Activated CD8-positive, alpha-beta memory T cell treated with anti-CD3 and anti-CD28 coated beads, Interleukin-2, amount 10 ng/mL, durations not matched to agents 7 days and 5 days (primary cell): ENCODE measurements at regions not wholly inside any gene's neighbourhood (a gene's known extent, or its start where the extent isn't known, plus 50 kb on each side); places are given as distances from the start of the nearest gene placed in this dataset.

Experiments
- ATAC-seq: fragments of 150-1000 bp; cut with Tn5 transposase; one replicate; pipeline ENCODE4 v1.10.0; 2021; ENCODE audit warnings: moderate library complexity
- CTCF ChIA-PET: fragments of 350-600 bp; sonication (Branson Sonifier 250); formaldehyde crosslinking; loops from one replicate; lab custom pipeline; 2021; ENCODE audit warnings: antibody characterized with exemption; lab: Charles Lee
- DNase-seq: peaks from one replicate; pipeline ENCODE4 v3.0.0-alpha.2; 2020
- H3K27ac Mint-ChIP-seq: one replicate; pipeline ENCODE4 v1.8.0; 2021; ENCODE audit warnings: mild to moderate bottlenecking, mixed read lengths
- H3K27me3 Mint-ChIP-seq: one replicate; pipeline ENCODE4 v1.8.0; 2021; ENCODE audit warnings: mixed read lengths
- H3K36me3 Mint-ChIP-seq: one replicate; pipeline ENCODE4 v1.8.0; 2021; ENCODE audit warnings: mild to moderate bottlenecking, mixed read lengths
- H3K4me1 Mint-ChIP-seq: one replicate; pipeline ENCODE4 v1.8.0; 2021; ENCODE audit warnings: mixed read lengths
- H3K4me3 Mint-ChIP-seq: one replicate; pipeline ENCODE4 v1.8.0; 2021; ENCODE audit warnings: mild to moderate bottlenecking, moderate library complexity, mixed read lengths
- H3K9me3 Mint-ChIP-seq: one replicate; pipeline ENCODE4 v1.8.0; 2022; ENCODE audit warnings: low read depth, mixed read lengths

DNA sequence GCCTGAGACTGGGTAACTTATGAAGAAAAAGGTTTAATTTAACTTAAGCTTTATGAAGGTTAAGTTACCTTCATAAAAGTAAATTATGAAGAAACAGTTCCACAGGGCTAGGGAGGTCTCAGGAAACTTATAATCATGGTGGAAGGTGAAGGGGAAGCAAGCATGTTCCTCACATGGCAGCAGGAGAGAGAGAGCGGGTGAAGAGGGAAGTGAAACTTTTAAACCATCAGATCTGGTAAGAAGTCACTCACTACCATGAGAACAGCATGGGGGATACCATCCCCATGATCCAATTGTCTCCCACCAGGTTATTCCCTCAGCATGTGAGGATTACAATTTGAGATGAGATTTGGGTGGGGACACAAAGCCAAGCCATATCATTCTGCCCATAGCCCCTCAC, 944.7 kb upstream of the NDST4 start:
- H3K27me3 Mint-ChIP-seq: no peaks in the 10 kb centered on the region
- ATAC-seq: no peak
- no peaks in the 10 kb centered on the region for H3K9me3 Mint-ChIP-seq
- CTCF ChIA-PET: no interaction called here
- DNase-seq: no peak
- no peak overlapping the region for H3K4me3 Mint-ChIP-seq
- no peaks in the 10 kb centered on the region for H3K36me3 Mint-ChIP-seq
- H3K4me1 Mint-ChIP-seq: no peaks in the 10 kb centered on the region
- no peak overlapping the region for H3K27ac Mint-ChIP-seq

- Mint-ChIP-seq H3K4me1 (no peaks in the 10 kb centered on the region), H3K4me3 (no peak overlapping the region), H3K36me3 (no peaks in the 10 kb centered on the region), H3K27me3 (no peaks in the 10 kb centered on the region), H3K9me3 (no peaks in the 10 kb centered on the region), H3K27ac (no peak overlapping the region)
- ATAC-seq (no peak), DNase-seq (no peak)
- CTCF ChIA-PET: no interaction called here
These were observed 942.7 kb upstream of the NDST4 start for GRCh38 chr4:116055857-116056827.

- no peaks in the 10 kb centered on the region for H3K36me3 Mint-ChIP-seq
- no peak for DNase-seq
- CTCF ChIA-PET: no interaction called here
- no peaks in the 10 kb centered on the region for H3K4me1 Mint-ChIP-seq
- H3K27me3 Mint-ChIP-seq: no peaks in the 10 kb centered on the region
- no peak overlapping the region for H3K4me3 Mint-ChIP-seq
- no peak for ATAC-seq
- H3K27ac Mint-ChIP-seq: no peak overlapping the region
- H3K9me3 Mint-ChIP-seq: peaks cover 2% of the 10 kb centered on the region
These were observed 913.9 kb upstream of the NDST4 start for GRCh38 chr4:116027311-116027710.

DNA sequence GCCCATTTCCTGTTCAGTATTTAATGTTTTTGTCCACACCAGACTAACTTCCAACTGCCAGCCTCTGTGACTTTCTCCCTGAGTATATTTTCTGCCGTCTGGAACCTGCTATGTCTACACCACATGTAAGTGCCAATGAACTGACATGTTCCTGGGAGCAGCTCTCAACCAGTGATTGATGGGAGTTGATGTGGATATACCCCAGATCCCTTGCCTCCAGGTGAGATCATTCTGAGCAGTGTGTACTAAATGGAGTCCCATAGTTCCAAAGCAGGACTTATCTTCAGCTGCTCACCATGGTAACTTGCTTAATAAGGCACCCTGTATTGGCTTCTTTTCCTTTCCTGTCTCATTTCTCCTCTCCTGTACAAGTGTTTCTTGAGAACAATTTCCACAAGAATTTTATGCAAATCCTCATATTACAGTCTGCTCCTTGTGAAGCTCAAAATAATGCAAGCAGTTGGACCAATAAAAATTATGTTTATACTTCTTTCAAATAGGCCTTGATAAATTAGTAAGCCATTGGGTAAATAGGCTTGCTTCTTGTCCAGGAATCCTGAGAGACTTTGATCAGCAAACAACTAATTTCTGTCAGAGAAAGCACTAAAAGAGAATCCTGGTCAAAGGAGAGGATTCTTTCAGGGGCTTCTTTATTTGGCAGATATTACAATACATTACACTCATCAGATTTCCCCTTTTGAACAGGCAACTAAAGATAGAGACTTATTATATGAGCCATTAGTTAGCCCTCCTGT, 911.7 kb upstream of the NDST4 start:
- H3K4me3 Mint-ChIP-seq: no peak overlapping the region
- CTCF ChIA-PET: no interaction called here
- no peaks in the 10 kb centered on the region for H3K4me1 Mint-ChIP-seq
- ATAC-seq (no peak), DNase-seq (no peak)
- peaks cover 2% of the 10 kb centered on the region for H3K9me3 Mint-ChIP-seq
- H3K36me3 Mint-ChIP-seq: no peaks in the 10 kb centered on the region
- no peak overlapping the region for H3K27ac Mint-ChIP-seq
- H3K27me3 Mint-ChIP-seq: no peaks in the 10 kb centered on the region

GRCh38 chr4:116023049-116023448, 909.6 kb upstream of the NDST4 start:
- DNase-seq: no peak
- Mint-ChIP-seq H3K4me1 (no peaks in the 10 kb centered on the region), H3K4me3 (no peak overlapping the region), H3K9me3 (peaks cover 8% of the 10 kb centered on the region), H3K27me3 (no peaks in the 10 kb centered on the region), H3K36me3 (no peaks in the 10 kb centered on the region), H3K27ac (no peak overlapping the region)
- CTCF ChIA-PET: no interaction called here
- no peak for ATAC-seq

GRCh38 chr4:116020141-116020722, 906.8 kb upstream of the NDST4 start:
- peaks cover 18% of the 10 kb centered on the region for H3K9me3 Mint-ChIP-seq
- CTCF ChIA-PET: no interaction called here
- no peak for ATAC-seq
- no peaks in the 10 kb centered on the region for H3K4me1 Mint-ChIP-seq
- no peaks in the 10 kb centered on the region for H3K27me3 Mint-ChIP-seq
- DNase-seq: no peak
- no peak overlapping the region for H3K27ac Mint-ChIP-seq
- peaks cover 3% of the 10 kb centered on the region for H3K36me3 Mint-ChIP-seq
- H3K4me3 Mint-ChIP-seq: no peak overlapping the region

GRCh38 chr4:116018831-116019230, 905.4 kb upstream of the NDST4 start:
- ATAC-seq (no peak), DNase-seq (no peak)
- CTCF ChIA-PET: no interaction called here
- peaks cover 3% of the 10 kb centered on the region for H3K36me3 Mint-ChIP-seq
- H3K27ac Mint-ChIP-seq: no peak overlapping the region
- H3K27me3 Mint-ChIP-seq: no peaks in the 10 kb centered on the region
- H3K4me3 Mint-ChIP-seq: no peak overlapping the region
- H3K4me1 Mint-ChIP-seq: no peaks in the 10 kb centered on the region
- peaks cover 25% of the 10 kb centered on the region for H3K9me3 Mint-ChIP-seq

- CTCF ChIA-PET: no interaction called here
These were observed 902.8 kb upstream of the NDST4 start for GRCh38 chr4:116016201-116016600.

DNA sequence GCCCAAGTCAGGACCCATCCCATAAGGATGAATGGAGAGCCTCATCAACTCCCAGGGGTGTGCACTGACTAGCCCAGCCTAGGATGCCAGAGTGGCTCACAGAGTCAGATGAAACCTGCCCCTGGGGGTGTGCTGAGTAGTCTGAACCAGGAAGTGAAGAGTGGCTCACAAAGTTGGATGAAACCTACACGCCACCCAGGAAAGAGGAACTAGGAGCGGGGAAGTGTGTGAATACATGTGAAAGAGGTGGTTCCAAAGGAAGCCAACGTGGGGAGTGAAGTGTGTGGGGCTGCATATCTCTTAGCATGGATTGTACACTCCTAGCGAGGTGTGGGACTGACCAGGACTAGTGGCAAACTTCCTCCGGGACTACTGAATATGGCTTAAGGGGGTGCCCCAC, 902.1 kb upstream of the NDST4 start:
- DNase-seq: no peak
- Mint-ChIP-seq H3K9me3 (peaks cover 32% of the 10 kb centered on the region), H3K27me3 (no peaks in the 10 kb centered on the region), H3K4me1 (no peaks in the 10 kb centered on the region), H3K4me3 (no peak overlapping the region), H3K36me3 (peaks cover 3% of the 10 kb centered on the region), H3K27ac (no peak overlapping the region)
- no peak for ATAC-seq
- CTCF ChIA-PET: no interaction called here

More at GRCh38 chr4:116016201-116016600, 902.8 kb upstream of the NDST4 start:
- Mint-ChIP-seq H3K4me3 (no peak overlapping the region), H3K27ac (no peak overlapping the region), H3K4me1 (no peaks in the 10 kb centered on the region), H3K36me3 (peaks cover 3% of the 10 kb centered on the region), H3K27me3 (no peaks in the 10 kb centered on the region), H3K9me3 (peaks cover 32% of the 10 kb centered on the region)
- no peak for ATAC-seq
- DNase-seq: no peak

DNA sequence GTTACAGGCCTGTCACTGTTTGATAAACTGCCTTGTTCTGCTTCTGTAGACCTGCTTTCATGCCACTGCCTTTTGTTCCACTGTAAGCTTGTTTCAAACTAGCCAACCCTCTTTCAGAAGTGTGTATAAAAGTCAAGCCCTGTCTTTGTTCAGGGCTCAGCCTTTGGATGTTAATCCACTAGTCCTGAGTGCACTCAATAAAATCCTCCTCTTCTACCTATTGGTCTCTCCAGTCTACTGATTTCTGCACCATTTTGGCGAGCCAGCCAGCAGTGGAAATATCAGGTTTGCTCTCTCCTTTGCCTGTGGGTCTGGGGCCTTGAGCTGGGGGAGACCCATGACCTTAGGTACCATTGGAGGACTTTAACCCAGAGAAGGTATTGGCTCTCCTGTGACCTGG, 901.6 kb upstream of the NDST4 start:
- ATAC-seq (no peak), DNase-seq (no peak)
- Mint-ChIP-seq H3K27me3 (no peaks in the 10 kb centered on the region), H3K9me3 (peaks cover 32% of the 10 kb centered on the region), H3K27ac (no peak overlapping the region), H3K4me3 (no peak overlapping the region), H3K4me1 (no peaks in the 10 kb centered on the region), H3K36me3 (peaks cover 3% of the 10 kb centered on the region)
- CTCF ChIA-PET: no interaction called here

- no peaks in the 10 kb centered on the region for H3K27me3 Mint-ChIP-seq
- H3K9me3 Mint-ChIP-seq: peaks cover 21% of the 10 kb centered on the region
- no peaks in the 10 kb centered on the region for H3K4me1 Mint-ChIP-seq
- no peak overlapping the region for H3K4me3 Mint-ChIP-seq
- H3K27ac Mint-ChIP-seq: no peak overlapping the region
- CTCF ChIA-PET: no interaction called here
- no peak for ATAC-seq
- DNase-seq: no peak
- peaks cover 2% of the 10 kb centered on the region for H3K36me3 Mint-ChIP-seq
These were observed 897.5 kb upstream of the NDST4 start for GRCh38 chr4:116010923-116011322.

GRCh38 chr4:116005806-116006088, 892.3 kb upstream of the NDST4 start:
- DNase-seq: no peak
- no peak for ATAC-seq
- no peak overlapping the region for H3K4me3 Mint-ChIP-seq
- CTCF ChIA-PET: no interaction called here
- no peaks in the 10 kb centered on the region for H3K9me3 Mint-ChIP-seq
- H3K27me3 Mint-ChIP-seq: no peaks in the 10 kb centered on the region
- H3K4me1 Mint-ChIP-seq: peaks cover 2% of the 10 kb centered on the region
- H3K36me3 Mint-ChIP-seq: no peaks in the 10 kb centered on the region
- peak overlapping the region; percentile 72 for H3K27ac Mint-ChIP-seq

DNA sequence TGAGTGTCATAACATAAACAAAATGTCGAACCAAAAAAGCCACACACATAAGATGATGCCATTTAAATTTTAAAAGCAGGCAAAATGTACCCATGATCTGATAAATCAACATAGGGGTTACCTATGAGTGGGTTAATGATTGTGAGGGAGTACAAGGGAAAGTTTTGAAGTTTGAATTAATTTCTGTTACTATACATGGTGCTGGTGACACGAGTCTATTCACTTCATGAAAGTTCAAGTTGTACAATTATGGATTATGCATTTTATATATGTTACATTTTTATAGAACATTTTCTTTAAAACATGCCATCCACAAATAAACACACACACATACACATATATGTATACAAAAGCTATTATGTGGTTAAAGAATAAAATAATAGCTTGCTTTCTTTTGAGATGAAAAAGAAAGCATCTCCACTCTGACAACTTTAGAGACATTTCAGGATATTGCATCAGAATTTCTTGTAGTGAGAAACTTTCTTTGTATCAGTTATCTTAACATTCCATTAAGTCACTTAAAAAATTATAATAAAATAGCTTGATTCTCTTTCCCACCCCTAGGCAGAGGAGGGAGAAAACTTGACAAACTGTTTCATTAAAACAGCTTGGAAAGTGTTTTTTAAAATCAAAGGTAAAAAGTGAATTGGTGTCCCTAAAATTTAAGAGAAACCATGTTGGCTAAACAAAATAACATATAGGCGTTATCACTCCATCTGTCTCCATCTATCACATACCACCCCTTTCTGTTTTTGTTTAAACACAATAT, 891.8 kb upstream of the NDST4 start:
- Mint-ChIP-seq H3K9me3 (no peaks in the 10 kb centered on the region), H3K36me3 (no peaks in the 10 kb centered on the region), H3K4me3 (no peak overlapping the region), H3K4me1 (peaks cover 2% of the 10 kb centered on the region), H3K27me3 (no peaks in the 10 kb centered on the region), H3K27ac (peak overlapping the region; percentile 72)
- CTCF ChIA-PET: no interaction called here
- ATAC-seq: no peak
- DNase-seq: no peak
